ENCODE measurements at regions not wholly inside any gene's neighbourhood (a gene's known extent, or its start where the extent isn't known, plus 50 kb on each side); places are given as distances from the start of the nearest gene placed in this dataset.

DNA sequence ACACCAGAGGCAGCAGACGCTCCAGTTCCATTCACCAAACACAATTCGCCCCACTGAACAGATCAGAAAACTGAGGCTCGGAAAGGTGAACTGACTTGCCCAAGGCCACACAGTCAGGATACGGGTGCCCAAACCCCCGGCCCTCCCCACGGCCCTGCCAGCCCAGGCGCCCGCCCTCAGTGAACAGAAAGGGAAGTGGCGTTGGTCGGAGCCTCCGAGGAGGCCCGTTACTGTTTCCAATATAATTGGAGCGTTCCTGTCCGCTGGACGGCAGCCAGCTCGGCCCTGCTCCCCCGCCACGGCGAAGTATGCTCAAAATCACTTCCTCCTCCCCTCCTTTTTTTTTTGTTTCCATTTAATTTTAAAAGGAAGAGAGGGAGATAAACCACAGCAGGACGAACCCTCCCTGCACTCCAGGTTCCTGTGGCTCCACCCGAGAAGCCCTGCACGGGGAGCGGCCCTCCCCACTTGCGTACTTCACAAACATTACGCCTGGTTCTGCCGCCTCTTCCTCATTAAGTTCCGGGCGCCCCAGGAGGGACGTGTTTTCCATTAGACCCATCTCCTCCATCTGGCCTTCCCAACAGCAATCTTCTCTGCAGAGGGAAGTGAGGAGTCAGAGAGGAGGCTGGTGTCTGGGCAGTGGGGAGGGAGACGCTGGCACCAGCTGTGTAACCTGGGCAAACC lies 61.1 kb downstream of the NCOR2 start:
- Histone ChIP-seq H3K4me3 (replicated peaks in 1 of 3; ENCODE audit: low read depth in 2 of 3, low read length in 3 of 3) (peak overlapping the region in 2 of 3 experiments; percentile 10 to 46), H3K27me3 (ENCODE audit: control insufficient read depth in 2 of 2, insufficient read depth in 2 of 2, low read length in 2 of 2) (no peaks in the 10 kb centered on the region), H3K9ac (ENCODE audit: insufficient read depth, low read length, poor library complexity, severe bottlenecking) (peak overlapping the region; percentile 50), H3K36me3 (replicated peaks in 1 of 2; ENCODE audit: control insufficient read depth in 1 of 2, insufficient read depth in 2 of 2, low read length in 2 of 2) (peaks cover 5 to 26% of the 10 kb centered on the region in 2 donors), H4K20me1 (ENCODE audit: insufficient read depth, low read length) (peaks cover 100% of the 10 kb centered on the region), H2AFZ (ENCODE audit: insufficient read depth, low read depth, low read length, poor library complexity, severe bottlenecking) (peak overlapping the region; percentile 41), H3K79me2 (ENCODE audit: insufficient read depth, low read length) (peaks cover 96% of the 10 kb centered on the region), H3K4me2 (replicated peaks; ENCODE audit: extremely low read depth, low read length, poor library complexity, severe bottlenecking) (peak overlapping the region; percentile 53), H3K9me3 (replicated peaks in 1 of 2; ENCODE audit: control insufficient read depth in 1 of 2, insufficient read depth in 1 of 2, low read length in 2 of 2) (no peaks in the 10 kb centered on the region), H3K27ac (ENCODE audit: low read depth in 1 of 2, low read length in 2 of 2) (peak overlapping the region; percentile 69 to 70), H3K4me1 (ENCODE audit: control insufficient read depth in 1 of 2, insufficient read depth in 2 of 2, low read length in 2 of 2) (peaks cover 37 to 58% of the 10 kb centered on the region in 2 donors)
- WGBS (ENCODE audit: insufficient coverage), result 0% methylated on average over 14 of the region's 30 CpGs
- Mint-ChIP-seq H3K4me3 (peak overlapping the region; percentile 76 to 87), H3K36me3 (peaks cover 40 to 46% of the 10 kb centered on the region in 2 donors), H3K9me3 (peaks cover 0 to 2% (median 0%) of the 10 kb centered on the region in 7 donors), H3K27ac (peak overlapping the region; percentile 92 to 97 (median 94)), H3K27me3 (ENCODE audit: low read depth in 3 of 3) (peaks cover 0 to 2% (median 0%) of the 10 kb centered on the region in 3 donors), H3K4me1 (peaks cover 68% of the 10 kb centered on the region)
- DNase-seq, result peak; percentile 71 to 78 (median 75)
- intact Hi-C loops (cut with micrococcal nuclease), result loop anchor here (5.0 to 10.0 kb wide), 2 partner anchors 41 to 49 kb away; no protein-coding TSS in a partner anchor
- TF ChIP-seq, protein P1, sequence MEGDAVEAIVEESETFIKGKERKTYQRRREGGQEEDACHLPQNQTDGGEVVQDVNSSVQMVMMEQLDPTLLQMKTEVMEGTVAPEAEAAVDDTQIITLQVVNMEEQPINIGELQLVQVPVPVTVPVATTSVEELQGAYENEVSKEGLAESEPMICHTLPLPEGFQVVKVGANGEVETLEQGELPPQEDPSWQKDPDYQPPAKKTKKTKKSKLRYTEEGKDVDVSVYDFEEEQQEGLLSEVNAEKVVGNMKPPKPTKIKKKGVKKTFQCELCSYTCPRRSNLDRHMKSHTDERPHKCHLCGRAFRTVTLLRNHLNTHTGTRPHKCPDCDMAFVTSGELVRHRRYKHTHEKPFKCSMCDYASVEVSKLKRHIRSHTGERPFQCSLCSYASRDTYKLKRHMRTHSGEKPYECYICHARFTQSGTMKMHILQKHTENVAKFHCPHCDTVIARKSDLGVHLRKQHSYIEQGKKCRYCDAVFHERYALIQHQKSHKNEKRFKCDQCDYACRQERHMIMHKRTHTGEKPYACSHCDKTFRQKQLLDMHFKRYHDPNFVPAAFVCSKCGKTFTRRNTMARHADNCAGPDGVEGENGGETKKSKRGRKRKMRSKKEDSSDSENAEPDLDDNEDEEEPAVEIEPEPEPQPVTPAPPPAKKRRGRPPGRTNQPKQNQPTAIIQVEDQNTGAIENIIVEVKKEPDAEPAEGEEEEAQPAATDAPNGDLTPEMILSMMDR (IDR thresholded peaks at IDR 0.05), result no peak

DNA sequence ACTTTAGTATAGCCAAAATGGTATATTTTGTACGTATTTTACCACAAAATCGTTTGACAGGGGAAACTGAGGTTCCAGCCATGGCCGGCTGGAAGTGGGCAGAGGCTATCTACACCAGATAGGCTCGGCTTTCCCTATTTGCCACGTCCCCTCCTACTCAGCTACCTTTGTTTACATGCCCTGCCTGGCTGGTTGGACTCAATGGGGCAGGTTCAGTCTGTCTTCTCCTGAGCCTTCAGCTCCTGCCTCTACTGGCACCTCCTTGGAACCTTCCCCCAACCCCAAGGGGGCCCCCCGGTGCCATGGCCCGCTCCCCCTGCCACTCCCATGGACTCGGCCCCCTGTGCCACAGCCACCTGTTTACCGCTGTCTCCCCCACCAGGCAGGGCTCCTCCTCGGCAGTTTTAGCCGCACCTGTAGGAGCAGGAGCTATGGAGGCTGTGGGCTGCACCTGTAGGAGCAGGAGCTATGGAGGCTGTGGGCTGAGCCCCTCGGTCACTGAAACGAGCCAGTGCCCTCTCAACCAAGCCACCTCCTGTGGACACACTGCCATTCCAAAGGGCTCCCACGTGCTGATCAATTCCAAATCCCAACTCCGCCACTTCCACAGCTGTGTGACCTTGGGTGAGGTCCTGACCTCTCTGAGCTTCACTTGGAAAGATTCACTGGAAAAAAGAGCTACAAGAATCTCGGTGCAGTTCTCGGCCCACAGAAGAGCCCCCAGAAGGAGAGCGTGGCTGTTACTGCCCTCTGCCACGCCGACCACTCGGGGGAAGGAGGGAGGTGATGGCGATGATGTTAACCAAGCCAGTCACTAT lies 62.2 kb downstream of the NCOR2 start:
- H3K4me3 Mint-ChIP-seq, result no peak overlapping the region
- intact Hi-C loops (cut with micrococcal nuclease), result loop anchor here (5.0 to 10.0 kb wide), 2 partner anchors 42 to 50 kb away; no protein-coding TSS in a partner anchor
- Histone ChIP-seq H3K36me3 (replicated peaks in 1 of 2; ENCODE audit: control insufficient read depth in 1 of 2, insufficient read depth in 2 of 2, low read length in 2 of 2) (peaks cover 5 to 20% of the 10 kb centered on the region in 2 donors), H3K4me3 (replicated peaks in 1 of 3; ENCODE audit: low read depth in 2 of 3, low read length in 3 of 3) (no peak overlapping the region), H3K9me3 (replicated peaks in 1 of 2; ENCODE audit: control insufficient read depth in 1 of 2, insufficient read depth in 1 of 2, low read length in 2 of 2) (no peaks in the 10 kb centered on the region), H3K9ac (ENCODE audit: insufficient read depth, low read length, poor library complexity, severe bottlenecking) (no peak overlapping the region), H3K27ac (ENCODE audit: low read depth in 1 of 2, low read length in 2 of 2) (peak overlapping the region; percentile 69 to 70), H4K20me1 (ENCODE audit: insufficient read depth, low read length) (peaks cover 100% of the 10 kb centered on the region), H3K79me2 (ENCODE audit: insufficient read depth, low read length) (peaks cover 96% of the 10 kb centered on the region), H3K4me2 (replicated peaks; ENCODE audit: extremely low read depth, low read length, poor library complexity, severe bottlenecking) (peak overlapping the region; percentile 53), H3K4me1 (ENCODE audit: control insufficient read depth in 1 of 2, insufficient read depth in 2 of 2, low read length in 2 of 2) (peaks cover 37 to 52% of the 10 kb centered on the region in 2 donors), H3K27me3 (ENCODE audit: control insufficient read depth in 2 of 2, insufficient read depth in 2 of 2, low read length in 2 of 2) (no peaks in the 10 kb centered on the region), H2AFZ (ENCODE audit: insufficient read depth, low read depth, low read length, poor library complexity, severe bottlenecking) (no peak overlapping the region)
- H3K27me3 Mint-ChIP-seq (ENCODE audit: low read depth in 3 of 3), result no peaks in the 10 kb centered on the region
- H3K4me1 Mint-ChIP-seq, result peaks cover 65% of the 10 kb centered on the region
- TF ChIP-seq, protein P1 (IDR thresholded peaks at IDR 0.05), result no peak
- H3K36me3 Mint-ChIP-seq, result peaks cover 35 to 47% of the 10 kb centered on the region in 2 donors
- DNase-seq, result no peak
- peaks cover 0 to 2% (median 0%) of the 10 kb centered on the region in 7 donors for H3K9me3 Mint-ChIP-seq
- 71% methylated on average over 17 of the region's 22 CpGs for WGBS (ENCODE audit: insufficient coverage)
- peak overlapping the region; percentile 24 to 97 (median 94) for H3K27ac Mint-ChIP-seq
